ENCODE measurements at regions not wholly inside any gene's neighbourhood (a gene's known extent, or its start where the extent isn't known, plus 50 kb on each side); places are given as distances from the start of the nearest gene placed in this dataset.
"Not testable (repeated sequence)": the region's sequence is repeated elsewhere in the genome, so short reads cannot be mapped to it uniquely, and the experiment has no call there.

DNA sequence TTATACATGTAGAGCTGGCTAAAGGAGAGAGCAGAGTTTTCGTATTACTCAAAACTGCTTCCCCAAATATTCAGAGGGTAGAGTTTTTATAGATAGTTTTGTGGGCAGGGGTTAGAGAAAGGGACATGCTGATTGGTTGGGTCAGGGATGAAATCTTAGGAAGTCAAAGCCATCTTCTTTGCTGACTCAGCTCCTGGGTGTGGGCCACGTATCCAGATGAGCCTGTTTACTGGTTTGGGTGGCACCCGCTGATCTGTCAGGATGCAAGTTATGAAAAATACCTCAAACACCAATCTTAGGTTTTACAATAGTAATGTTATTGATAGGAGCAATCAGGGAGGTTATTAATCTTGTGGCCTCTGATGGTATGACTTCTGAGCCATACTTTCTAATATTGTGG, 164.0 kb upstream of the NPAP1 start:
- H3K27ac ChIP-seq (ENCODE audit: low read depth, low read length); H3K9ac ChIP-seq (ENCODE audit: low read depth, low read length); H3K4me3 ChIP-seq (ENCODE audit: low read length); H3K36me3 ChIP-seq (ENCODE audit: insufficient read depth, low read length); H3K27me3 ChIP-seq (ENCODE audit: insufficient read depth, low read length); H3K4me1 ChIP-seq (ENCODE audit: insufficient read depth, low read length): not testable (repeated sequence)
- 95% methylated on average over 3 of the region's 3 CpGs for WGBS
- H3K9me3 ChIP-seq (ENCODE audit: insufficient read depth, low read depth, low read length): peaks cover 22% of the 10 kb centered on the region

DNA sequence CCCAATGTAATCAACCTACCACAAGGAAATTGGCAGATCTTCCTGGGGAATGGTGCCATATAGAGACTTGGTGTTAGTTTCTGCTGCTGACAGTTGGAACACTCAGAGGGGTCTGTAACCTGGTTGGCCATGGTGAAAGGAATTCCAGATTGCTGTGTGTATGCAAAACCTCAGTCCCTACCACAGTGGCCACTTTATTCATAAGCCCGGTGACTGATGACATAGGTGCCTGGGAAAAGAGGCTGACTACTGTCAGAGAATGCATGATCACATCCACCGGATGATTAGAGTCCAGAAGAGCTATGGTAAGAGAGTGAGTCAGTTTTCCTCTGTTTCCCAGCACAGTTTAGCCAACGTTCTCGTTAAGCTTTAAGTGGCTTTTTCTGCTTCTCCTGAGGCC, 156.8 kb upstream of the NPAP1 start:
- H3K4me3 ChIP-seq (ENCODE audit: low read length); H3K27me3 ChIP-seq (ENCODE audit: insufficient read depth, low read length); H3K36me3 ChIP-seq (ENCODE audit: insufficient read depth, low read length); H3K9ac ChIP-seq (ENCODE audit: low read depth, low read length); H3K27ac ChIP-seq (ENCODE audit: low read depth, low read length); H3K4me1 ChIP-seq (ENCODE audit: insufficient read depth, low read length): not testable (repeated sequence)
- WGBS: 81% methylated on average over 3 of the region's 4 CpGs
- H3K9me3 ChIP-seq (ENCODE audit: insufficient read depth, low read depth, low read length): peaks cover 12% of the 10 kb centered on the region

DNA sequence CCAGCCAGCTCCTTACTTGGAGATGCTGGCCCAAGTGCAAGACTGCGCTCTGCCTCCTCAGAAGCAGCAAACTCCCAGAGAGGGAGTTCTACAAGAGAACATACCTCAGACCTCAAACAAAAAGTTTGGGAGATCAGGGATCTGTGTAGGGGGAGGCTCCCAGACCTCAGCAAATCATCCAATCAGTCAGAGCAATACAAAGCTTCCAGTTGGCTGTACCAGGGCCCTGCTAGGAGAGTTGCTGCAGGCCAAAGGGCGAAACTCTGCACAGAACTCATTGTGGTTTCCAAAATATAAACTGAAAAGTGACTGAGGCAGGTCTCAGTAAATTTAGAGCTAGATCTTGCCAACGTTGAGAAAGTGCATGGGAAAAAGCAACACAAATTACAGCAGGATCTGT, 144.3 kb upstream of the NPAP1 start:
- H3K36me3 ChIP-seq (ENCODE audit: insufficient read depth, low read length); H3K4me1 ChIP-seq (ENCODE audit: insufficient read depth, low read length); H3K27ac ChIP-seq (ENCODE audit: low read depth, low read length); H3K9ac ChIP-seq (ENCODE audit: low read depth, low read length); H3K4me3 ChIP-seq (ENCODE audit: low read length); H3K27me3 ChIP-seq (ENCODE audit: insufficient read depth, low read length): not testable (repeated sequence)
- WGBS: 80% methylated on average over 3 of the region's 3 CpGs
- H3K9me3 ChIP-seq (ENCODE audit: insufficient read depth, low read depth, low read length): peaks cover 11% of the 10 kb centered on the region; the same call in 1 of the 2 replicates

DNA sequence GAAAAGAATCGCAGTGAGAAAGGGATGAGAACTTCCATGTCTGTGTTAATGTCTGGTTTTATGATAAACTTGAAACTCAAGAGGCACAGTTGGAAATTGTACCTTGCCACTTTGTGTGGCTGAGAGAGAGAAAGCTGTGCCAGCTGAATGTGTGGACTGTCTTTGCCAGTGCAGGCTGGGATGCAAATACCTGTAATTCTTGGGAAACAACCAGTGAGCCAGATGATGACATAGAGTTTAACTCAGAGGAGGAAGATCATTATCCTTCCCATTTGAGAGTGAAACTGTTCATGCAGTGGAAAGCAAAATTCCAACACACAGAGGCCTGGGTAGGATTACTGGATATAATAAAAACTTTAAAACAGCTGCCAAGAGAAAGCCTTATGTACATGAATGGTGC, 141.5 kb upstream of the NPAP1 start:
- not testable (repeated sequence) for H3K9ac ChIP-seq (ENCODE audit: low read depth, low read length); H3K27ac ChIP-seq (ENCODE audit: low read depth, low read length); H3K4me3 ChIP-seq (ENCODE audit: low read length); H3K27me3 ChIP-seq (ENCODE audit: insufficient read depth, low read length); H3K9me3 ChIP-seq (ENCODE audit: insufficient read depth, low read depth, low read length); H3K36me3 ChIP-seq (ENCODE audit: insufficient read depth, low read length); H3K4me1 ChIP-seq (ENCODE audit: insufficient read depth, low read length)
- 93% methylated on average over 1 of the region's 1 CpG for WGBS

DNA sequence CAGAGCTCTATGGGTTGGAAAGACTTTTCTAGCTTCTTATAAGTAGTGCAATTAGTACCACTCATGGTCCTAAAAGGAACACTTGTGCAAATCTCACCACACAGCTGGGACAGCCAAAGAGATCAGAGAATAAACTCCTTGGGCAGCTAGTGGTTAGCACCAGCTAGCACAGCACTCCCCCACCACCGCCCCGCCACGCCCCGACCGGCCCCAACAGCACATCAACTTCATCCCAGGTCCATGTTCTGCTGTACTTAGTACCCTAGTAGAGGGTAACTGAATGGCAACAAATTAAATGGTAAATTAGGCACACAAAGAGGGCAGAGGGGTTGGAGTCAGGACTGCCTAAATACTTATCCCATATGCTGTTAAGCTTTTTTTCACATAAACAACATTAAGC, 118.3 kb upstream of the NPAP1 start:
- 85% methylated on average over 5 of the region's 5 CpGs for WGBS
- H3K4me3 ChIP-seq (ENCODE audit: low read length); H3K27ac ChIP-seq (ENCODE audit: low read depth, low read length); H3K27me3 ChIP-seq (ENCODE audit: insufficient read depth, low read length); H3K9ac ChIP-seq (ENCODE audit: low read depth, low read length); H3K36me3 ChIP-seq (ENCODE audit: insufficient read depth, low read length); H3K9me3 ChIP-seq (ENCODE audit: insufficient read depth, low read depth, low read length); H3K4me1 ChIP-seq (ENCODE audit: insufficient read depth, low read length): not testable (repeated sequence)

DNA sequence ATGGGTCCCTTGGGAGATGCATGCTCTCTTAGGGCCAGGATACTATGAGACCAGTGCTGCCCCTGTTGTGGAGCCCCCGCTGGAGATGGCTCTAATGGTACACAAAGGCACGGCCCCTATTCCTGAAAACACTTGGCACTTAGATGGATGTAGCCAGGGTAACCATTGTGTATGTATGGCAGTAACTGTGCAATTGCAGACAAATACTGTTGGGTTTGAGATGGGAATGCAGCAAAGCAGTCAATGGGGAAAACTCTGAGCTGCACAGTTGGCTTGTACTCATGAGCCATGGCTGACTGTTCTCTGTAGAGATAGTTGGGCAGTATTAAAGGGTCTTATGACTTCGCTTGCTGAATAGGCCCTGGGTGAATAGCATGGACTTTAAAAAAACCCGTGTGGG, 67.9 kb upstream of the NPAP1 start:
- Histone ChIP-seq H3K9ac (ENCODE audit: low read depth, low read length) (no peak overlapping the region), H3K4me1 (ENCODE audit: insufficient read depth, low read length) (no peaks in the 10 kb centered on the region), H3K27me3 (ENCODE audit: insufficient read depth, low read length) (no peaks in the 10 kb centered on the region), H3K27ac (ENCODE audit: low read depth, low read length) (no peak overlapping the region), H3K9me3 (ENCODE audit: insufficient read depth, low read depth, low read length) (peaks cover 76% of the 10 kb centered on the region), H3K4me3 (ENCODE audit: low read length) (no peak overlapping the region), H3K36me3 (ENCODE audit: insufficient read depth, low read length) (no peaks in the 10 kb centered on the region)
- WGBS: 78% methylated on average over 4 of the region's 4 CpGs

DNA sequence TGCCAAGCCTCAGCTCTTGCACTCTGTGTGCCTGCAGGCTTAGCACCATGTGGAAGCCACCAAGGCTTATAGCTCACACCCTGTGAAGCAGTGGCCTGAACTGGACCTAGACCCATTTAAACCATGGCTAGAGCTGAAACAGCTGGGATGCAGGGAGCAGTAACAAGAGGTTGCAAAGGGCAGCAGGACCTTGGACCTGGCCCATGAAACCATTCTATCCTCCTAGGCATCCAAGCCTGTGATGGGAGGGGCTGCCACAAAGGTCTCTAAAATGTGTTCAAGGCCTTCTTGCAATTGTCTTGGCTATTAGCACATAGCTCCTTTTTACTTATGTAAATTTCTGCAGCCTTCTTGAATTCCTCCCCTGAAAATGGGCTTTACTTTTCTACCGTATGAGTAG, 57.9 kb upstream of the NPAP1 start:
- Histone ChIP-seq H3K4me1 (ENCODE audit: insufficient read depth, low read length) (no peaks in the 10 kb centered on the region), H3K27me3 (ENCODE audit: insufficient read depth, low read length) (no peaks in the 10 kb centered on the region), H3K9ac (ENCODE audit: low read depth, low read length) (no peak overlapping the region), H3K4me3 (ENCODE audit: low read length) (no peak overlapping the region), H3K27ac (ENCODE audit: low read depth, low read length) (no peak overlapping the region), H3K9me3 (ENCODE audit: insufficient read depth, low read depth, low read length) (peaks cover 74% of the 10 kb centered on the region), H3K36me3 (ENCODE audit: insufficient read depth, low read length) (no peaks in the 10 kb centered on the region)
- WGBS: 96% methylated on average over 1 of the region's 1 CpG

DNA sequence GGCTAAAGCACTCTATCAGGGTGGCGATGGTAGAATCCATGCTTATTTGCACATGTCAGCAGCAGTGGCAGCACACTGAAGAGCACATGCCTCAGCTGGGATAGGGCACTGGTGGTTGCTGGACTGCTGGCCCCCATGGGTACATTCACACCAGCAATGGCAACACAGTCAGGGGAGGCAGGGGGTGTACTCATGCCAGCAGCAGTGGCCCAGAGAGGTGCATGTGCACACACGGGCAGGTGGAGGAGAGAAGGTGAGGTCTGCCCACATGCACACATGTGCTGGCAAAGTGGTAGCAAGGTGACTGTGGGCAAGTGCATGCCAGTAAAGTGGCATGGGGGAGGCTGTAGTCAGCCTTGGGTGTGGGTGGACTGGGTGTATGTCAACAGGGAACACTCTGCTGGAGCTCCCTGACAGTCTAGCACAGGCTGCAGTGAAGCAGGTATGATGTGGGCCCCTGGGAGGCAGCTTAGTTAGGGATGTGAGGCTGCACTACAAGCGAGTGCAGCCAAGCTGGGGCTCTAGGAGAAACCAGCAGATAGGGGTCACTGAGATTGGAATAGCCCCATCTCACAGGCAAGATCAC, 53.9 kb upstream of the NPAP1 start:
- H3K9ac ChIP-seq (ENCODE audit: low read depth, low read length): no peak overlapping the region
- no peaks in the 10 kb centered on the region for H3K4me1 ChIP-seq (ENCODE audit: insufficient read depth, low read length)
- no peaks in the 10 kb centered on the region for H3K27me3 ChIP-seq (ENCODE audit: insufficient read depth, low read length)
- no peak overlapping the region for H3K27ac ChIP-seq (ENCODE audit: low read depth, low read length)
- 80% methylated on average over 3 of the region's 3 CpGs for WGBS
- H3K4me3 ChIP-seq (ENCODE audit: low read length): no peak overlapping the region
- H3K36me3 ChIP-seq (ENCODE audit: insufficient read depth, low read length): no peaks in the 10 kb centered on the region
- H3K9me3 ChIP-seq (ENCODE audit: insufficient read depth, low read depth, low read length): peaks cover 61% of the 10 kb centered on the region

All from HUES64 (cell line).